CD4-positive, CD25-positive, alpha-beta regulatory T cell (primary cell): ENCODE measurements at regions not wholly inside any gene's neighbourhood (a gene's known extent, or its start where the extent isn't known, plus 50 kb on each side); places are given as distances from the start of the nearest gene placed in this dataset.

Experiments used
- ATAC-seq, 2 donors: fragments of 150-1000 bp; cut with Tn5 transposase; one replicate each; pipeline ENCODE4 v1.10.0; 2021; ENCODE audit warnings: low read depth in 2 of 2, moderate number of reproducible peaks in 2 of 2, moderate library complexity in 1 of 2
- DNase-seq, 3 donors: peaks; one replicate each; pipeline versions ENCODE4 v3.0.0 to v3.0.0-alpha.2; 2012 to 2022; ENCODE audit warnings: mixed read lengths in 1 of 3
- H3K27ac ChIP-seq: one replicate; pipeline ENCODE4 v1.7.0; 2013; ENCODE audit warnings: mild to moderate bottlenecking, low read length; ENCODE audit not compliant: insufficient read depth, poor library complexity, severe bottlenecking
- H3K27me3 ChIP-seq: one replicate; pipeline ENCODE4 v1.7.0; 2013; ENCODE audit warnings: low read length; ENCODE audit not compliant: control insufficient read depth, insufficient read depth
- H3K36me3 ChIP-seq: one replicate; pipeline ENCODE4 v1.7.0; 2013; ENCODE audit warnings: mild to moderate bottlenecking, low read length, moderate library complexity; ENCODE audit not compliant: control insufficient read depth, insufficient read depth
- H3K4me1 ChIP-seq: 2 replicates; pipeline ENCODE4 v1.7.0; 2013; ENCODE audit warnings: mild to moderate bottlenecking, low read length; ENCODE audit not compliant: insufficient read depth, control insufficient read depth, poor library complexity, severe bottlenecking
- H3K4me3 ChIP-seq: one replicate; pipeline ENCODE4 v1.7.0; 2013; ENCODE audit warnings: low read depth, mild to moderate bottlenecking, low read length, moderate library complexity
- H3K9me3 ChIP-seq, 2 experiments: 1 replicate in 1 of 2; 2 replicates in 1 of 2; pipeline ENCODE4 v1.7.0; 2013; ENCODE audit warnings: low read length in 2 of 2, mild to moderate bottlenecking in 1 of 2, moderate library complexity in 1 of 2; ENCODE audit not compliant: control insufficient read depth in 2 of 2
- H3K27ac Mint-ChIP-seq, 3 donors: one replicate each; pipeline ENCODE4 v1.8.0; 2020 to 2022; ENCODE audit warnings: mild to moderate bottlenecking in 3 of 3, mixed read lengths in 3 of 3, moderate library complexity in 2 of 3
- H3K27me3 Mint-ChIP-seq: one replicate; pipeline ENCODE4 v1.8.0; 2022; ENCODE audit warnings: mild to moderate bottlenecking, mixed read lengths
- H3K36me3 Mint-ChIP-seq: one replicate; pipeline ENCODE4 v1.8.0; 2020; ENCODE audit warnings: mixed read lengths
- H3K4me1 Mint-ChIP-seq, 4 donors: one replicate each; pipeline ENCODE4 v1.8.0; 2020 to 2022; ENCODE audit warnings: mixed read lengths in 4 of 4, mild to moderate bottlenecking in 1 of 4
- H3K4me3 Mint-ChIP-seq, 4 donors: one replicate each; pipeline ENCODE4 v1.8.0; 2020 to 2022; ENCODE audit warnings: mild to moderate bottlenecking in 4 of 4, mixed read lengths in 4 of 4, moderate library complexity in 3 of 4
- H3K9me3 Mint-ChIP-seq, 7 donors: one replicate each; pipeline ENCODE4 v1.8.0; 2020 to 2022; ENCODE audit warnings: mixed read lengths in 7 of 7, mild to moderate bottlenecking in 3 of 7, moderate library complexity in 2 of 7

GRCh38 chr22:22048318-22048942, 65.8 kb upstream of the TOP3B start:
- Mint-ChIP-seq H3K9me3 (peaks cover 0 to 5% (median 0%) of the 10 kb centered on the region in 7 donors), H3K4me1 (no peaks in the 10 kb centered on the region), H3K27ac (no peak overlapping the region), H3K4me3 (no peak overlapping the region), H3K27me3 (peaks cover 35% of the 10 kb centered on the region), H3K36me3 (no peaks in the 10 kb centered on the region)
- no peak for ATAC-seq
- Histone ChIP-seq H3K27me3 (peaks cover 6% of the 10 kb centered on the region), H3K36me3 (no peaks in the 10 kb centered on the region), H3K27ac (no peak overlapping the region), H3K4me1 (no peaks in the 10 kb centered on the region), H3K9me3 (no peaks in the 10 kb centered on the region), H3K4me3 (no peak overlapping the region)
- no peak for DNase-seq

GRCh38 chr22:22047776-22048175, 65.2 kb upstream of the TOP3B start:
- no peak overlapping the region for H3K27ac Mint-ChIP-seq
- no peaks in the 10 kb centered on the region for H3K4me1 Mint-ChIP-seq
- H3K36me3 Mint-ChIP-seq: no peaks in the 10 kb centered on the region
- no peak overlapping the region for H3K4me3 Mint-ChIP-seq
- Histone ChIP-seq H3K36me3 (no peaks in the 10 kb centered on the region), H3K4me1 (no peaks in the 10 kb centered on the region), H3K27me3 (peaks cover 9% of the 10 kb centered on the region), H3K4me3 (no peak overlapping the region), H3K9me3 (no peaks in the 10 kb centered on the region), H3K27ac (no peak overlapping the region)
- no peak for ATAC-seq
- peaks cover 0 to 5% (median 0%) of the 10 kb centered on the region in 7 donors for H3K9me3 Mint-ChIP-seq
- H3K27me3 Mint-ChIP-seq: peaks cover 29% of the 10 kb centered on the region
- DNase-seq: no peak

GRCh38 chr22:22047266-22047665, 64.7 kb upstream of the TOP3B start:
- H3K27ac Mint-ChIP-seq: no peak overlapping the region
- H3K9me3 Mint-ChIP-seq: peaks cover 0 to 5% (median 0%) of the 10 kb centered on the region in 7 donors
- no peak overlapping the region for H3K4me3 Mint-ChIP-seq
- H3K36me3 ChIP-seq: no peaks in the 10 kb centered on the region
- H3K36me3 Mint-ChIP-seq: no peaks in the 10 kb centered on the region
- DNase-seq (no peak), ATAC-seq (no peak)
- H3K27me3 ChIP-seq: peaks cover 9% of the 10 kb centered on the region
- H3K4me1 Mint-ChIP-seq: no peaks in the 10 kb centered on the region
- H3K27ac ChIP-seq: no peak overlapping the region
- no peak overlapping the region for H3K4me3 ChIP-seq
- H3K4me1 ChIP-seq: no peaks in the 10 kb centered on the region
- no peaks in the 10 kb centered on the region for H3K9me3 ChIP-seq
- peaks cover 24% of the 10 kb centered on the region for H3K27me3 Mint-ChIP-seq

GRCh38 chr22:22046370-22046769, 63.8 kb upstream of the TOP3B start:
- Mint-ChIP-seq H3K4me3 (no peak overlapping the region), H3K36me3 (no peaks in the 10 kb centered on the region), H3K9me3 (peaks cover 0 to 1% (median 0%) of the 10 kb centered on the region in 7 donors), H3K27ac (no peak overlapping the region), H3K27me3 (peaks cover 22% of the 10 kb centered on the region), H3K4me1 (no peaks in the 10 kb centered on the region)
- ATAC-seq (no peak), DNase-seq (no peak)
- Histone ChIP-seq H3K4me3 (no peak overlapping the region), H3K27me3 (peaks cover 10% of the 10 kb centered on the region), H3K27ac (no peak overlapping the region), H3K9me3 (no peaks in the 10 kb centered on the region), H3K36me3 (no peaks in the 10 kb centered on the region), H3K4me1 (no peaks in the 10 kb centered on the region)

DNA sequence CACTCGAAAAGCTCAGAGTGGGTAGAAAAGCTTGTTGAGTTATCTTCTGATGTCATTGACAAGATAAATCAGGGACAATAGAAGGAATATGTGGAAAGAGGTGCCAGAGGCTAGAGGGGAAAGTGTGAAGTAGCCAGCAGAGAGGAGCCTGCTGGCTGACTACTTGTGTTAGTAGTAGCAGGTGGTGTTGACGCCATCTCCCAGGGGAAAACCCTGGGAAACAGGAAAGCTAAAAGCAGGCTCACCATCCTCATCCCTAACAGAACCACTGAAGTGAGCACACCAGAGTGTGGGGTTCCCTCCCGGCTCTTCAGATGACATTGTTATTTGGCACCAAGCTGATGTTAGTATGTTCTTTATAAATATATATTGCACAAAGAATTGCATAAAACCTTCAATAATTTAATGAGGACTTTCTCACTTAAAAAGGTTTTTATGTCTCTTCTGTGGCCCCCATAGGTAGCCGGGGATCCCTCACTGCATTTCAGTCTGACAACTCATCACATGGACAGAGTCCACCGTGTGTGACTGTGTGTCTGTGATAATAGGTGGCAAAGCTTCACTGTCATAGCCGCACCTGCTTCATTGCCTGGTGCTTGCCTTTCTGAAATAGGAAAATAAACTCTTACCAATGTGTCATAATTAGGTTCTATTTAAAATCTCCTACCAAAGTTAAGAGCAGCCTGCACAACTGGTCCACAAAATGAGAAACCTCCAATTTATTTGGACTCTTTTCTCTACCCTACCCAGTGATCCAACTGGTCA, 63.2 kb upstream of the TOP3B start:
- Mint-ChIP-seq H3K27me3 (peaks cover 17% of the 10 kb centered on the region), H3K9me3 (no peaks in the 10 kb centered on the region), H3K27ac (no peak overlapping the region), H3K4me3 (peak overlapping the region in 1 of 4 donors; percentile 32), H3K36me3 (no peaks in the 10 kb centered on the region), H3K4me1 (no peaks in the 10 kb centered on the region)
- no peaks in the 10 kb centered on the region for H3K36me3 ChIP-seq
- H3K27me3 ChIP-seq: peaks cover 10% of the 10 kb centered on the region
- H3K27ac ChIP-seq: no peak overlapping the region
- ATAC-seq: no peak
- H3K9me3 ChIP-seq: no peaks in the 10 kb centered on the region
- no peak for DNase-seq
- H3K4me3 ChIP-seq: no peak overlapping the region
- no peaks in the 10 kb centered on the region for H3K4me1 ChIP-seq

DNA sequence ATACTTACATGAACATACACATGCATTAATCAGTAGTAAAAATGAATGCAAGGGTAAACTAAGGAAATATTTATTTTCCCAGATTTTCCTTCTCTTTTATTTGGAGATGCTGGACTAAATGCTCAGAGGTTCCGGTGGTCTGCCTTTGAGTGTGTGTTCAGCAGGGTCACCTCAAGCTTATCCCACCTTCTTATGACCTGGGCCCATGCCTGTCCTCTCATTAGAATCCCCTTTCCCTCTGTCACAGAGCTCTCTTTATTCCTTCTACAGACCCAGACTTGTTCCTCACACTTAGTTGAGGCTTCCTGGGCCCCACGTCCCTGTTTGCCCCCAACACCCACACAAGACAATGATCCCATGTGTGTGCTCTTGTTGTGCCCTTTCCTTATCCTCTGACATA, 61.6 kb upstream of the TOP3B start:
- no peaks in the 10 kb centered on the region for H3K9me3 ChIP-seq
- Mint-ChIP-seq H3K27me3 (peaks cover 22% of the 10 kb centered on the region), H3K27ac (no peak overlapping the region), H3K36me3 (no peaks in the 10 kb centered on the region), H3K4me3 (no peak overlapping the region), H3K9me3 (no peaks in the 10 kb centered on the region), H3K4me1 (no peaks in the 10 kb centered on the region)
- no peak overlapping the region for H3K4me3 ChIP-seq
- no peaks in the 10 kb centered on the region for H3K36me3 ChIP-seq
- H3K4me1 ChIP-seq: no peaks in the 10 kb centered on the region
- DNase-seq (no peak), ATAC-seq (no peak)
- no peak overlapping the region for H3K27ac ChIP-seq
- H3K27me3 ChIP-seq: peaks cover 12% of the 10 kb centered on the region

- H3K9me3 ChIP-seq: no peaks in the 10 kb centered on the region
- H3K4me1 ChIP-seq: no peaks in the 10 kb centered on the region
- Mint-ChIP-seq H3K27ac (no peak overlapping the region), H3K9me3 (no peaks in the 10 kb centered on the region), H3K27me3 (peaks cover 20% of the 10 kb centered on the region), H3K4me3 (no peak overlapping the region), H3K4me1 (no peaks in the 10 kb centered on the region), H3K36me3 (no peaks in the 10 kb centered on the region)
- no peak overlapping the region for H3K4me3 ChIP-seq
- H3K36me3 ChIP-seq: no peaks in the 10 kb centered on the region
- ATAC-seq (peak in 1 of 2 donors; percentile 42), DNase-seq (no peak)
- H3K27me3 ChIP-seq: peaks cover 13% of the 10 kb centered on the region
- no peak overlapping the region for H3K27ac ChIP-seq
Observed at GRCh38 chr22:22043296-22044078, 60.9 kb upstream of the TOP3B start.
